Liver (tissue), 3 donors: ENCODE measurements at regions not wholly inside any gene's neighbourhood (a gene's known extent, or its start where the extent isn't known, plus 50 kb on each side); places are given as distances from the start of the nearest gene placed in this dataset.

Source experiments
- ATF3 ChIP-seq: IDR thresholded peaks from 2 replicates; pipeline ENCODE4 v1.6.1; 2016; ENCODE audit warnings: antibody characterized with exemption
- EGR1 ChIP-seq, 2 donors: IDR thresholded peaks; 2 replicates each; pipeline ENCODE4 v1.6.1; 2016 to 2018; ENCODE audit warnings: antibody characterized with exemption in 2 of 2, low read depth in 2 of 2
- GABPA ChIP-seq, 2 donors: IDR thresholded peaks in 1 of 2; conservative IDR thresholded peaks in 1 of 2; 2 replicates each; pipeline ENCODE4 v1.6.1; 2016; ENCODE audit warnings: antibody characterized with exemption in 2 of 2, mild to moderate bottlenecking in 1 of 2, moderate library complexity in 1 of 2
- JUND ChIP-seq, 2 donors: IDR thresholded peaks; 2 replicates each; pipeline ENCODE4 v1.6.1; 2016; ENCODE audit warnings: antibody characterized with exemption in 2 of 2
- NR2F2 ChIP-seq: IDR thresholded peaks from 2 replicates; pipeline ENCODE4 v1.6.1; 2016; ENCODE audit warnings: antibody characterized with exemption
- RAD21 ChIP-seq, 2 donors: IDR thresholded peaks; 2 replicates each; pipeline ENCODE4 v1.6.1; 2016; ENCODE audit warnings: antibody characterized with exemption in 2 of 2, mild to moderate bottlenecking in 2 of 2
- SP1 ChIP-seq: IDR thresholded peaks from 2 replicates; pipeline ENCODE4 v1.6.1; 2018; ENCODE audit warnings: antibody characterized with exemption, mild to moderate bottlenecking
- TAF1 ChIP-seq: conservative IDR thresholded peaks from 2 replicates; pipeline ENCODE4 v1.6.1; 2016; ENCODE audit warnings: antibody characterized with exemption, mild to moderate bottlenecking
- YY1 ChIP-seq: IDR thresholded peaks from 2 replicates; pipeline ENCODE4 v1.6.1; 2016; ENCODE audit warnings: antibody characterized with exemption, mild to moderate bottlenecking
- ZBTB33 ChIP-seq: IDR thresholded peaks from 2 replicates; pipeline ENCODE4 v1.6.1; 2016; ENCODE audit warnings: antibody characterized with exemption
- TF ChIP-seq, protein P1 (sequence below): IDR thresholded peaks from 2 replicates; pipeline ENCODE4 v1.6.1; 2016; ENCODE audit warnings: antibody characterized with exemption, mild to moderate bottlenecking
- TF ChIP-seq, protein P2 (sequence below): fragments of 150-350 bp; IDR thresholded peaks from 2 replicates; pipeline ENCODE4 v1.5.1; 2017; ENCODE audit warnings: improper control_type of control experiment, low read depth, low read length; ENCODE audit not compliant: missing input control
- TF ChIP-seq, protein P3 (sequence below): IDR thresholded peaks from 2 replicates; pipeline ENCODE4 v1.6.1; 2016; ENCODE audit warnings: antibody characterized with exemption
- donor health status: healthy.
- donor health status: healthy.

GRCh38 chr3:152608696-152609594, 226.0 kb upstream of the P2RY1 start:
- TF ChIP-seq, protein P1, sequence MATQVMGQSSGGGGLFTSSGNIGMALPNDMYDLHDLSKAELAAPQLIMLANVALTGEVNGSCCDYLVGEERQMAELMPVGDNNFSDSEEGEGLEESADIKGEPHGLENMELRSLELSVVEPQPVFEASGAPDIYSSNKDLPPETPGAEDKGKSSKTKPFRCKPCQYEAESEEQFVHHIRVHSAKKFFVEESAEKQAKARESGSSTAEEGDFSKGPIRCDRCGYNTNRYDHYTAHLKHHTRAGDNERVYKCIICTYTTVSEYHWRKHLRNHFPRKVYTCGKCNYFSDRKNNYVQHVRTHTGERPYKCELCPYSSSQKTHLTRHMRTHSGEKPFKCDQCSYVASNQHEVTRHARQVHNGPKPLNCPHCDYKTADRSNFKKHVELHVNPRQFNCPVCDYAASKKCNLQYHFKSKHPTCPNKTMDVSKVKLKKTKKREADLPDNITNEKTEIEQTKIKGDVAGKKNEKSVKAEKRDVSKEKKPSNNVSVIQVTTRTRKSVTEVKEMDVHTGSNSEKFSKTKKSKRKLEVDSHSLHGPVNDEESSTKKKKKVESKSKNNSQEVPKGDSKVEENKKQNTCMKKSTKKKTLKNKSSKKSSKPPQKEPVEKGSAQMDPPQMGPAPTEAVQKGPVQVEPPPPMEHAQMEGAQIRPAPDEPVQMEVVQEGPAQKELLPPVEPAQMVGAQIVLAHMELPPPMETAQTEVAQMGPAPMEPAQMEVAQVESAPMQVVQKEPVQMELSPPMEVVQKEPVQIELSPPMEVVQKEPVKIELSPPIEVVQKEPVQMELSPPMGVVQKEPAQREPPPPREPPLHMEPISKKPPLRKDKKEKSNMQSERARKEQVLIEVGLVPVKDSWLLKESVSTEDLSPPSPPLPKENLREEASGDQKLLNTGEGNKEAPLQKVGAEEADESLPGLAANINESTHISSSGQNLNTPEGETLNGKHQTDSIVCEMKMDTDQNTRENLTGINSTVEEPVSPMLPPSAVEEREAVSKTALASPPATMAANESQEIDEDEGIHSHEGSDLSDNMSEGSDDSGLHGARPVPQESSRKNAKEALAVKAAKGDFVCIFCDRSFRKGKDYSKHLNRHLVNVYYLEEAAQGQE, result no peak
- TF ChIP-seq TAF1 (no peak), JUND (IDR thresholded peaks at IDR 0.05) (no peak), EGR1 (IDR thresholded peaks at IDR 0.05; ENCODE audit: low read depth in 2 of 2) (no peak), ZBTB33 (no peak), GABPA (IDR thresholded peaks at IDR 0.05 in 1 of 2, conservative IDR thresholded peaks at IDR 0.05 in 1 of 2) (no peak), RAD21 (IDR thresholded peaks at IDR 0.05) (no peak), ATF3 (no peak), SP1 (no peak), NR2F2 (no peak), YY1 (no peak)
- TF ChIP-seq, protein P2, sequence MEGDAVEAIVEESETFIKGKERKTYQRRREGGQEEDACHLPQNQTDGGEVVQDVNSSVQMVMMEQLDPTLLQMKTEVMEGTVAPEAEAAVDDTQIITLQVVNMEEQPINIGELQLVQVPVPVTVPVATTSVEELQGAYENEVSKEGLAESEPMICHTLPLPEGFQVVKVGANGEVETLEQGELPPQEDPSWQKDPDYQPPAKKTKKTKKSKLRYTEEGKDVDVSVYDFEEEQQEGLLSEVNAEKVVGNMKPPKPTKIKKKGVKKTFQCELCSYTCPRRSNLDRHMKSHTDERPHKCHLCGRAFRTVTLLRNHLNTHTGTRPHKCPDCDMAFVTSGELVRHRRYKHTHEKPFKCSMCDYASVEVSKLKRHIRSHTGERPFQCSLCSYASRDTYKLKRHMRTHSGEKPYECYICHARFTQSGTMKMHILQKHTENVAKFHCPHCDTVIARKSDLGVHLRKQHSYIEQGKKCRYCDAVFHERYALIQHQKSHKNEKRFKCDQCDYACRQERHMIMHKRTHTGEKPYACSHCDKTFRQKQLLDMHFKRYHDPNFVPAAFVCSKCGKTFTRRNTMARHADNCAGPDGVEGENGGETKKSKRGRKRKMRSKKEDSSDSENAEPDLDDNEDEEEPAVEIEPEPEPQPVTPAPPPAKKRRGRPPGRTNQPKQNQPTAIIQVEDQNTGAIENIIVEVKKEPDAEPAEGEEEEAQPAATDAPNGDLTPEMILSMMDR, result no peak
- TF ChIP-seq, protein P3, sequence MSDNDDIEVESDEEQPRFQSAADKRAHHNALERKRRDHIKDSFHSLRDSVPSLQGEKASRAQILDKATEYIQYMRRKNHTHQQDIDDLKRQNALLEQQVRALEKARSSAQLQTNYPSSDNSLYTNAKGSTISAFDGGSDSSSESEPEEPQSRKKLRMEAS, result no peak
